HUES64 (cell line): ENCODE measurements at regions not wholly inside any gene's neighbourhood (a gene's known extent, or its start where the extent isn't known, plus 50 kb on each side); places are given as distances from the start of the nearest gene placed in this dataset.

Source experiments
- H3K27ac ChIP-seq: 2 replicates; pipeline ENCODE4 v1.7.0; 2013; ENCODE audit warnings: low read depth, low read length, inconsistent platforms
- H3K27me3 ChIP-seq: 2 replicates; pipeline ENCODE4 v1.6.1; 2013; ENCODE audit warnings: mild to moderate bottlenecking, low read length; ENCODE audit not compliant: insufficient read depth
- H3K36me3 ChIP-seq: 2 replicates; pipeline ENCODE4 v1.6.1; 2013; ENCODE audit warnings: mild to moderate bottlenecking, low read length; ENCODE audit not compliant: insufficient read depth
- H3K4me1 ChIP-seq: 2 replicates; pipeline ENCODE4 v1.6.1; 2013; ENCODE audit warnings: mild to moderate bottlenecking, low read length, moderate library complexity; ENCODE audit not compliant: insufficient read depth
- H3K4me3 ChIP-seq: 2 replicates; pipeline ENCODE4 v1.5.1; 2013; ENCODE audit warnings: mild to moderate bottlenecking, low read length, moderate library complexity
- H3K9ac ChIP-seq: 2 replicates; pipeline ENCODE4 v1.6.1; 2013; ENCODE audit warnings: mild to moderate bottlenecking, low read depth, low read length
- H3K9me3 ChIP-seq: 2 replicates; pipeline ENCODE4 v1.6.1; 2013; ENCODE audit warnings: low read depth, low read length; ENCODE audit not compliant: insufficient read depth
- WGBS: fragments of 150-250, 120-280 bp; methylation state at CpG from one replicate; pipeline ENCODE4 v1.1.7; 2013; ENCODE audit warnings: missing lambda C conversion rate; 5-methylcytosine and 5-hydroxymethylcytosine counted together

- H3K27ac ChIP-seq, result no peak overlapping the region
- H3K9me3 ChIP-seq, result peaks cover 8% of the 10 kb centered on the region; the same call in 1 of the 2 replicates
- 16% methylated on average over 47 of the region's 47 CpGs for WGBS
- H3K9ac ChIP-seq, result peak overlapping the region; percentile 27; the same call in 1 of the 2 replicates
- peaks cover 22% of the 10 kb centered on the region for H3K4me1 ChIP-seq
- peak overlapping the region; percentile 43 for H3K4me3 ChIP-seq
- no peaks in the 10 kb centered on the region for H3K36me3 ChIP-seq
- no peaks in the 10 kb centered on the region for H3K27me3 ChIP-seq
Observed at GRCh38 chr22:26756675-26757293, 99.4 kb downstream of the MIAT start.

GRCh38 chr22:26757496-26757895 lies 100.1 kb downstream of the MIAT start:
- H3K9me3 ChIP-seq, result peaks cover 8% of the 10 kb centered on the region; the same call in 1 of the 2 replicates
- H3K27me3 ChIP-seq, result no peaks in the 10 kb centered on the region
- no peaks in the 10 kb centered on the region for H3K36me3 ChIP-seq
- no peak overlapping the region for H3K9ac ChIP-seq
- 98% methylated on average over 4 of the region's 4 CpGs for WGBS
- H3K4me3 ChIP-seq, result no peak overlapping the region
- no peak overlapping the region for H3K27ac ChIP-seq
- H3K4me1 ChIP-seq, result peaks cover 15% of the 10 kb centered on the region

- Histone ChIP-seq H3K27me3 (no peaks in the 10 kb centered on the region), H3K4me3 (no peak overlapping the region), H3K36me3 (no peaks in the 10 kb centered on the region)
Observed at GRCh38 chr22:26762503-26763472, 105.4 kb downstream of the MIAT start.

GRCh38 chr22:26763633-26764361 lies 106.4 kb downstream of the MIAT start:
- H3K27ac ChIP-seq, result no peak overlapping the region
- H3K4me1 ChIP-seq, result peaks cover 3% of the 10 kb centered on the region; the same call in 1 of the 2 replicates
- H3K4me3 ChIP-seq, result no peak overlapping the region
- H3K9me3 ChIP-seq, result no peaks in the 10 kb centered on the region
- WGBS, result 72% methylated on average over 16 of the region's 16 CpGs
- no peak overlapping the region for H3K9ac ChIP-seq
- H3K27me3 ChIP-seq, result no peaks in the 10 kb centered on the region
- H3K36me3 ChIP-seq, result no peaks in the 10 kb centered on the region

More at GRCh38 chr22:26762503-26763472, 105.4 kb downstream of the MIAT start:
- Histone ChIP-seq H3K9me3 (no peaks in the 10 kb centered on the region), H3K4me1 (peaks cover 3% of the 10 kb centered on the region; the same call in 1 of the 2 replicates), H3K27ac (no peak overlapping the region), H3K9ac (no peak overlapping the region)
- WGBS, result 93% methylated on average over 14 of the region's 17 CpGs

GRCh38 chr22:26766510-26767350 lies 109.3 kb downstream of the MIAT start:
- Histone ChIP-seq H3K27ac (no peak overlapping the region), H3K36me3 (no peaks in the 10 kb centered on the region), H3K27me3 (no peaks in the 10 kb centered on the region), H3K9me3 (no peaks in the 10 kb centered on the region), H3K4me3 (no peak overlapping the region), H3K4me1 (peaks cover 3% of the 10 kb centered on the region; the same call in 1 of the 2 replicates), H3K9ac (no peak overlapping the region)
- WGBS, result 96% methylated on average over 19 of the region's 19 CpGs

GRCh38 chr22:26767351-26768155 lies 110.2 kb downstream of the MIAT start:
- no peaks in the 10 kb centered on the region for H3K9me3 ChIP-seq
- no peaks in the 10 kb centered on the region for H3K27me3 ChIP-seq
- H3K27ac ChIP-seq, result no peak overlapping the region
- no peak overlapping the region for H3K9ac ChIP-seq
- no peaks in the 10 kb centered on the region for H3K36me3 ChIP-seq
- peaks cover 3% of the 10 kb centered on the region; the same call in 1 of the 2 replicates for H3K4me1 ChIP-seq
- H3K4me3 ChIP-seq, result no peak overlapping the region
- 90% methylated on average over 15 of the region's 15 CpGs for WGBS

- Histone ChIP-seq H3K4me3 (no peak overlapping the region), H3K27me3 (no peaks in the 10 kb centered on the region), H3K9ac (no peak overlapping the region), H3K36me3 (no peaks in the 10 kb centered on the region), H3K9me3 (no peaks in the 10 kb centered on the region), H3K27ac (no peak overlapping the region), H3K4me1 (peaks cover 3% of the 10 kb centered on the region; the same call in 1 of the 2 replicates)
- WGBS, result 94% methylated on average over 9 of the region's 9 CpGs
Observed at GRCh38 chr22:26768156-26768515, 110.7 kb downstream of the MIAT start.

- H3K4me1 ChIP-seq, result peaks cover 3% of the 10 kb centered on the region; the same call in 1 of the 2 replicates
- H3K9ac ChIP-seq, result no peak overlapping the region
- no peaks in the 10 kb centered on the region for H3K27me3 ChIP-seq
- no peaks in the 10 kb centered on the region for H3K9me3 ChIP-seq
- H3K4me3 ChIP-seq, result no peak overlapping the region
- H3K27ac ChIP-seq, result no peak overlapping the region
- WGBS, result 88% methylated on average over 11 of the region's 11 CpGs
- H3K36me3 ChIP-seq, result no peaks in the 10 kb centered on the region
Observed at GRCh38 chr22:26768952-26769351, 111.6 kb downstream of the MIAT start.

- Histone ChIP-seq H3K4me1 (no peaks in the 10 kb centered on the region), H3K9me3 (no peaks in the 10 kb centered on the region), H3K4me3 (no peak overlapping the region), H3K36me3 (no peaks in the 10 kb centered on the region), H3K27ac (no peak overlapping the region), H3K27me3 (no peaks in the 10 kb centered on the region), H3K9ac (no peak overlapping the region)
- 76% methylated on average over 1 of the region's 1 CpG for WGBS
Observed at GRCh38 chr22:26769663-26770062, 112.3 kb downstream of the MIAT start.

- Histone ChIP-seq H3K9ac (no peak overlapping the region), H3K9me3 (no peaks in the 10 kb centered on the region), H3K27me3 (no peaks in the 10 kb centered on the region; the same call in 1 of the 2 replicates), H3K4me1 (peaks cover 6% of the 10 kb centered on the region; the same call in 1 of the 2 replicates), H3K36me3 (no peaks in the 10 kb centered on the region), H3K27ac (no peak overlapping the region), H3K4me3 (no peak overlapping the region)
- WGBS, result 90% methylated on average over 2 of the region's 2 CpGs
Observed at GRCh38 chr22:26770624-26771023, 113.2 kb downstream of the MIAT start.
